ENCODE measurements at regions not wholly inside any gene's neighbourhood (a gene's known extent, or its start where the extent isn't known, plus 50 kb on each side); places are given as distances from the start of the nearest gene placed in this dataset.
"Not testable (repeated sequence)": the region's sequence is repeated elsewhere in the genome, so short reads cannot be mapped to it uniquely, and the experiment has no call there.

DNA sequence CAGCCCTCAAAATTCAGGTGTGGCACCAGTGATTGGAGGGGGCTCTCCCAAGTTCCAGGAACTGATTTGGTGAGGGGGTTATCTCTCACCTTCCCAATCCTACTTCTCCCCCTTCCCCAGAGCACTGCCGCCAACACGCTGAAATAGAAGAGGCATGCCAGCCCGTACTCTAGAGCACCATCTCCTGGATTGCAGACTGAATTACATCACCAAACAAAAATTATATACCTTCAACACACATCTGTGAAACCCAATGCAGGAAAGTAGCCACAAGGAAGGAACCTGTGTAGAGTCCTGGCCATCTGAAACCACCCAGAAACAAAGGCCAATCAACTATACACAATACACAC is 80.1 kb downstream of the TBC1D28 start:
- FAIRE-seq; H3K4me1 ChIP-seq (ENCODE audit: control insufficient read depth, extremely low read depth, insufficient read depth, low read length); H3K4me3 ChIP-seq (ENCODE audit: control insufficient read depth in 2 of 3, extremely low read depth in 1 of 3, insufficient read depth in 2 of 3, low read depth in 1 of 3, low read length in 3 of 3); DNase-seq (ENCODE audit: low read depth, low spot score); H3K9me1 ChIP-seq (ENCODE audit: control insufficient read depth, extremely low read depth, insufficient read depth, low read length); dilution Hi-C loops (cut with MboI; ENCODE audit: extremely low pct_ligation_motif_present, low sequenced_read_pairs); H3K27ac ChIP-seq (ENCODE audit: control insufficient read depth, insufficient read depth, low read length); H3K9ac ChIP-seq (ENCODE audit: control insufficient read depth, extremely low read depth, insufficient read depth, low read length); H3K9me3 ChIP-seq (ENCODE audit: control insufficient read depth, low read depth, low read length); H2AFZ ChIP-seq (ENCODE audit: control insufficient read depth, low read length); H3K4me2 ChIP-seq (ENCODE audit: control insufficient read depth, extremely low read depth, insufficient read depth, low read depth, low read length); H4K20me1 ChIP-seq (ENCODE audit: control insufficient read depth, extremely low read depth, insufficient read depth, low read length); H3K27me3 ChIP-seq (ENCODE audit: control insufficient read depth, extremely low read depth, insufficient read depth, low read length); H3K79me2 ChIP-seq (ENCODE audit: control insufficient read depth, insufficient read depth, low read length); H3K36me3 ChIP-seq (ENCODE audit: control insufficient read depth in 2 of 2, extremely low read depth in 1 of 2, insufficient read depth in 2 of 2, low read length in 2 of 2): not testable (repeated sequence)
- TF ChIP-seq, protein P1, sequence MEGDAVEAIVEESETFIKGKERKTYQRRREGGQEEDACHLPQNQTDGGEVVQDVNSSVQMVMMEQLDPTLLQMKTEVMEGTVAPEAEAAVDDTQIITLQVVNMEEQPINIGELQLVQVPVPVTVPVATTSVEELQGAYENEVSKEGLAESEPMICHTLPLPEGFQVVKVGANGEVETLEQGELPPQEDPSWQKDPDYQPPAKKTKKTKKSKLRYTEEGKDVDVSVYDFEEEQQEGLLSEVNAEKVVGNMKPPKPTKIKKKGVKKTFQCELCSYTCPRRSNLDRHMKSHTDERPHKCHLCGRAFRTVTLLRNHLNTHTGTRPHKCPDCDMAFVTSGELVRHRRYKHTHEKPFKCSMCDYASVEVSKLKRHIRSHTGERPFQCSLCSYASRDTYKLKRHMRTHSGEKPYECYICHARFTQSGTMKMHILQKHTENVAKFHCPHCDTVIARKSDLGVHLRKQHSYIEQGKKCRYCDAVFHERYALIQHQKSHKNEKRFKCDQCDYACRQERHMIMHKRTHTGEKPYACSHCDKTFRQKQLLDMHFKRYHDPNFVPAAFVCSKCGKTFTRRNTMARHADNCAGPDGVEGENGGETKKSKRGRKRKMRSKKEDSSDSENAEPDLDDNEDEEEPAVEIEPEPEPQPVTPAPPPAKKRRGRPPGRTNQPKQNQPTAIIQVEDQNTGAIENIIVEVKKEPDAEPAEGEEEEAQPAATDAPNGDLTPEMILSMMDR (optimal IDR thresholded peaks at IDR 0.05 in 1 of 3, IDR thresholded peaks at IDR 0.05 in 1 of 3, conservative IDR thresholded peaks at IDR 0.05 in 1 of 3; ENCODE audit: extremely low read depth in 1 of 3, insufficient read depth in 2 of 3, low read length in 3 of 3): peak; percentile 48 to 55 (median 49)

DNA sequence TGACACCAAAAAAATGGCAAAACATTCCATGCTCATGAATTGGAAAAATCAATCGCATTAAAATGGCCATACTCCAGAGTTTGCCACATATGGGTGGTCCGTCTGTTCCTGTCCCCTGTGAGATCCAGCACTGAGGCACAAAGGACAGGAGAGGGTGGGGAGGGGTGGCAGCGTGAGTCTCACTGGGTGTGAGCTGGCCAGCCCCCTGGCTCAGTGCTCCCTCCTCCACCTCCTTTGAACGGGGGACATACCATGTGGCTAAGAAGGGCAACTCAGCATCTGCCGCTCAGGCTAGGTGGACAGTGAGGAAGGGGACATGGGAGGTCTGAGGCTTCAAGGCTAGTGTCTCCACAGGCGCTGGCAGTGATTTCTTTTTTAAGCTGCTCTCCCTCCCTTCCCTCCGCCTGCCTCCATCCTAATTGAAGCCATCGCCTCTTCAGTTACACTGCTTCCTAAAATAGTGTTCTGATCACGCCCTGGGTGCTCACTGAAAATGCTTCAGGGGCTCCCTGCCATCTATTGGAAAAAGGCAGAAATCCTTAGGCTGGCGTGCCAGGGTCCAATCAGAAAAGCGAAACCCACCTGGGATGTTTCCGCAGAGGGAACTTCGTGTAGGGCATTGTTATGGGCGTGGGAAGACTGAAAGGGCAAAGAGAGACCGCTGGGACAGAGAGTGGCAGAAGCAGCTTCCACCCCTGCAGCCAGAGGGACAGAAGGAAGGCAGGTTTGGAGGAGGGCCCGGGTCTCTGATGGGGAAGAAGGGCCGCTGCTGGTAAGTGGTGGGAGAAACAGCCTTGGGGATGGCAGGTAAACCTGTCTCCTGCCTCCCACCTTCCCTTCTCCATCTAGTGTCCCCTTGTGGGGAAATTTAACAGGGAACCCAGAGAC is 75.8 kb downstream of the TBC1D28 start:
- H3K27me3 ChIP-seq (ENCODE audit: control insufficient read depth, extremely low read depth, insufficient read depth, low read length); FAIRE-seq; DNase-seq (ENCODE audit: low read depth, low spot score); H4K20me1 ChIP-seq (ENCODE audit: control insufficient read depth, extremely low read depth, insufficient read depth, low read length); H3K79me2 ChIP-seq (ENCODE audit: control insufficient read depth, insufficient read depth, low read length); dilution Hi-C loops (cut with MboI; ENCODE audit: extremely low pct_ligation_motif_present, low sequenced_read_pairs); H3K4me3 ChIP-seq (ENCODE audit: control insufficient read depth in 2 of 3, extremely low read depth in 1 of 3, insufficient read depth in 2 of 3, low read depth in 1 of 3, low read length in 3 of 3); H2AFZ ChIP-seq (ENCODE audit: control insufficient read depth, low read length); H3K9me3 ChIP-seq (ENCODE audit: control insufficient read depth, low read depth, low read length); H3K27ac ChIP-seq (ENCODE audit: control insufficient read depth, insufficient read depth, low read length); H3K4me1 ChIP-seq (ENCODE audit: control insufficient read depth, extremely low read depth, insufficient read depth, low read length); H3K9me1 ChIP-seq (ENCODE audit: control insufficient read depth, extremely low read depth, insufficient read depth, low read length); H3K9ac ChIP-seq (ENCODE audit: control insufficient read depth, extremely low read depth, insufficient read depth, low read length); H3K36me3 ChIP-seq (ENCODE audit: control insufficient read depth in 2 of 2, extremely low read depth in 1 of 2, insufficient read depth in 2 of 2, low read length in 2 of 2); H3K4me2 ChIP-seq (ENCODE audit: control insufficient read depth, extremely low read depth, insufficient read depth, low read depth, low read length): not testable (repeated sequence)

DNA sequence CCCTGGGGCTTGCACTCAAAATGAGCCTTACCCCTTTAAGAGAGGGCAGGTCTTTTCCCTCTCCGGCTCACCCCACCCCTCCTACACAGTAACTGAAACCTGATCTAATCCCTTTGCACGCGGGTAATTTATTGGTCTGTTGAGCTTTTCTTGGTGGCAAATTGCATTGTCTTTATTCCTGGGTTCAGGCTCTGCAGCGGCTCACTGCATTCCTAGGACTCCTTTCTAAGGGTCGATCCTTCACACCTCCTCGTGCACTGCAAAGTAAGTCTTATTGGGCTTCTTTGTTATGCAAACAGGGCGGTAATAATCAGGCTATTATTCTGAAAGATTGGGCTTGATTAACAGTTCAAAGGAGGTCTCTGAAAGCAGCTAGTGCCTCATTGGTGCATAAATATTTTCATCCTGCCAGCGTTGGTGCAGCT is 74.7 kb downstream of the TBC1D28 start:
- H3K9me1 ChIP-seq (ENCODE audit: control insufficient read depth, extremely low read depth, insufficient read depth, low read length); H3K9me3 ChIP-seq (ENCODE audit: control insufficient read depth, low read depth, low read length); H3K9ac ChIP-seq (ENCODE audit: control insufficient read depth, extremely low read depth, insufficient read depth, low read length); dilution Hi-C loops (cut with MboI; ENCODE audit: extremely low pct_ligation_motif_present, low sequenced_read_pairs); H3K79me2 ChIP-seq (ENCODE audit: control insufficient read depth, insufficient read depth, low read length); H3K27ac ChIP-seq (ENCODE audit: control insufficient read depth, insufficient read depth, low read length); H2AFZ ChIP-seq (ENCODE audit: control insufficient read depth, low read length); H3K27me3 ChIP-seq (ENCODE audit: control insufficient read depth, extremely low read depth, insufficient read depth, low read length); H4K20me1 ChIP-seq (ENCODE audit: control insufficient read depth, extremely low read depth, insufficient read depth, low read length); H3K36me3 ChIP-seq (ENCODE audit: control insufficient read depth in 2 of 2, extremely low read depth in 1 of 2, insufficient read depth in 2 of 2, low read length in 2 of 2); H3K4me1 ChIP-seq (ENCODE audit: control insufficient read depth, extremely low read depth, insufficient read depth, low read length); DNase-seq (ENCODE audit: low read depth, low spot score): not testable (repeated sequence)
- Histone ChIP-seq H3K4me3 (ENCODE audit: control insufficient read depth in 2 of 3, extremely low read depth in 1 of 3, insufficient read depth in 2 of 3, low read depth in 1 of 3, low read length in 3 of 3) (peak overlapping the region in 1 of 3 experiments; percentile 2), H3K4me2 (ENCODE audit: control insufficient read depth, extremely low read depth, insufficient read depth, low read depth, low read length) (peak overlapping the region; percentile 24)
- FAIRE-seq: peak; percentile 93

DNA sequence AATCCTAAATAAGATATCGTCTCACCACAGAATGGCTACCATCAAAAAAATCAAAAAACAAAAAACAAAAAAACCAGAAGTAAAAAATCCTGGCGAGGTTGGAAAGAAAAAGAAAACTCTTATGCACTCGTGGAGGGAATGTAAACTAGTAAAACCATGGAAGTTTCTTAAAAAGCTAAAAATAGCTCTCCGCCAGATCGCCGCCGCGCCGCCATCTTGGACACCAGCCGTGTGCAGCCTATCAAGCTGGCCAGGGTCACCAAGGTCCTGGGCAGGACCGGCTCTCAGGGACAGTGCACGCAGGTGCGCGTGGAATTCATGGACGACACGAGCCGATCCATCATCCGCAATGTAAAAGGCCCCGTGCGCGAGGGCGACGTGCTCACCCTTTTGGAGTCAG is 71.7 kb downstream of the TBC1D28 start:
- H3K79me2 ChIP-seq (ENCODE audit: control insufficient read depth, insufficient read depth, low read length); FAIRE-seq; H3K27ac ChIP-seq (ENCODE audit: control insufficient read depth, insufficient read depth, low read length); H3K9me1 ChIP-seq (ENCODE audit: control insufficient read depth, extremely low read depth, insufficient read depth, low read length); H3K4me3 ChIP-seq (ENCODE audit: control insufficient read depth in 2 of 3, extremely low read depth in 1 of 3, insufficient read depth in 2 of 3, low read depth in 1 of 3, low read length in 3 of 3); H3K27me3 ChIP-seq (ENCODE audit: control insufficient read depth, extremely low read depth, insufficient read depth, low read length); DNase-seq (ENCODE audit: low read depth, low spot score); dilution Hi-C loops (cut with MboI; ENCODE audit: extremely low pct_ligation_motif_present, low sequenced_read_pairs); H3K36me3 ChIP-seq (ENCODE audit: control insufficient read depth in 2 of 2, extremely low read depth in 1 of 2, insufficient read depth in 2 of 2, low read length in 2 of 2); H4K20me1 ChIP-seq (ENCODE audit: control insufficient read depth, extremely low read depth, insufficient read depth, low read length); H3K4me1 ChIP-seq (ENCODE audit: control insufficient read depth, extremely low read depth, insufficient read depth, low read length); H3K9me3 ChIP-seq (ENCODE audit: control insufficient read depth, low read depth, low read length); H3K4me2 ChIP-seq (ENCODE audit: control insufficient read depth, extremely low read depth, insufficient read depth, low read depth, low read length); H3K9ac ChIP-seq (ENCODE audit: control insufficient read depth, extremely low read depth, insufficient read depth, low read length); H2AFZ ChIP-seq (ENCODE audit: control insufficient read depth, low read length): not testable (repeated sequence)
